CD4-positive, alpha-beta T cell treated with Interleukin-15 for 4 hours (primary cell): ENCODE measurements at regions not wholly inside any gene's neighbourhood (a gene's known extent, or its start where the extent isn't known, plus 50 kb on each side); places are given as distances from the start of the nearest gene placed in this dataset.
"Not testable (repeated sequence)": the region's sequence is repeated elsewhere in the genome, so short reads cannot be mapped to it uniquely, and the experiment has no call there.

Experiments
- DNase-seq: peaks from one replicate; pipeline ENCODE4 v3.0.0-alpha.2; 2020; ENCODE audit warnings: low spot score

DNA sequence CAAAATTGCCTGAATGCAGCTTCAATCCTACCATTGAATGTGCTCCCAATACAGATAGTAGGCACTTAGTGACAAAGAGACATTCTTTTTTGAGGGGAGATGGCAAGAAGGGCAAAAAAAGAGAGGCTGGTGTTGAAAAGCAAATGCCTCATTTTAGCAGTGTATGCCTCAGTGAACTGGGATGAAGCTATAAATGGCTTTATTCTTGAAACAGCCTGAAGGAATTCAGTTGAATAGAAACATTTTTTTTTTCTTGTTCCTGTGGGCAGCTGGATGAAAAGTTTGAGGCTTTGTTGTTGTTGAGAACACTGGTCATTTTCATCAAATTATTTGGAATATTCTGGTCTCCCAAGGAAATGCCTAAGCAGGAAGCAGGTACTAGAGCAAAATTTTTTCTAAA is 228.9 kb downstream of the RNF144A start:
- DNase-seq = no peak

DNA sequence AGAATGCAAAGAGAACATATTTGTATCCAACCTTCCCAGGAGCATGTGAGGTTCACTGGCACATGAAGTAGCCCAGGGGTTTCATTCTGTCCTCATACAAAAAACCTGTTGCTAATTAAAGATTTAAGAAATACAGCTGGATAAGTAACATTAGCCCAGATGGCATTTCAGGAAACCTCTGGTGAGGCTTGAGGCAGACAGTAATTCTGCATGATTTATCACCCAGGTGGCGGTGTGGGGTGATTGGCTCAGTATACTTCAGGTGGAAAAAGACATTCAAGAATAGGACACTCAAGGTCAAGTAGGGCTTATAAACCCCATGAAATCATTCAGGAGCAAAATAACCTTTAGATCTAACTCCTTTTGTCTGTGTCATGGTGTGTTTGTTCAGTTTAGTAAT is 237.4 kb downstream of the RNF144A start:
- no peak for DNase-seq

DNA sequence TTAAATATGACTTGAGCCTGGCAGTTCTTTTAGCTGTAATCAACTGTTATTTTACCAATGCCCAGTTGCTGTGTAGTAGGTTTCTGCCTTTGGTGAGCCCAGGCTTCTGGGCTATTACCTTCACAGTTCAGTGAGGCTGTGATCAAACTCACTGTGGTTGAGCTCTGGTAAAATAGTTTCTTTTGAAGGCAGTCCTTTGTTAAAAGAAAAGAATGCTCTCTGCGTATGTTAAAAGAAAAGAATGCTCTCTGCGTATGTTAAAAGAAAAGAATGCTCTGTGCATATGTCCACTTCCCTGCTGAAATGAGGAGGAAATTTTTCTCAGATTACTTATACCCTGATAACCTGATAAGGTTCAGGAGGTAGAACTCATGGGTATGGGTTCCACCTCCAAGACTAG is 244.3 kb downstream of the RNF144A start:
- DNase-seq = no peak

DNA sequence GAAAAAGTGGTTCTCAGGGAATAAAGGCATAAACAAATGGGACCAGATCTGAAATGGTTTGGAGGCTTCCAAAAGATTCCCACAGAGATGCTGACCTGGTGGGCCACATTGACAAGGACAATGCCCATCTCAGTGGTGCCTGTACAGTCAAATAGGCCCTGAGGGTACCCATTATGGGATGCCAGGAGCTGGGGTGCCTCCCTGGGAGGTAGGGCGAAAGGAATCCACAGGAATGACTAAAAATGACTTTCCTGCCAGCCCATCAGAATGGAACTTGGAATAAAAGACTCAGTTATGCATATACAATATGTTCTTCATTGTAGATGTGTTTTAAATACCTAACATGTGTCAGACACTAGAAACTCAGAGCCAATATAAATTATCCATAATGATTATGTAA is 248.5 kb downstream of the RNF144A start:
- no peak for DNase-seq

DNA sequence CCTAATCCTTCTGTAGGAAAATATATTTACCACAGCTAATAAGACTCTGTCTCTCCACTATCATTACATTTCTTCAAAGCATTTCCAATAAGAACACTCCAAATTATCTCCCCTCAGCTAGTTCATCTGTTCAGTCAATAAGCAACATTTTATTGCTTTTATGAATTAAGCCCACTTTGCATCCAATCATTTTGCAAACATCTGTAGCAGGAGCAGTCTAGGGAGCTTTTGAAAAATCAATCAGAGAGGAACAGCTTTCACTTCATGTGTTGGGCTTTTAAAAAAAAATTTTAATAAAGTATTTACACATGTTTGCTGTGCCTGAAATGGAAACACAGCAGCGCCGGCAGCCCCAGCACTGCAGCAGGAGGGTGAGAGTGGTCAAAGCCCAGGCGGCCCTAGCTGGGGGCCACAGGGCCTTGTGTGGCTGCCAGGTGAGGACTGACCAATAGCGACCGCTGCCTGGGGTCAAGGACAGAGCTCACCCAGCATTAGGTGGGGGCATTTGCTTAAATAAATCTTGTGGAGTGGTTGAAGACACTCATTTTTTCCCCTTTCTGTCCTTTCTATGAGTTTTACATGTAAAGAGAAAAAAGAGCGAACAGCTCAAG is 250.7 kb downstream of the RNF144A start:
- no peak for DNase-seq

DNA sequence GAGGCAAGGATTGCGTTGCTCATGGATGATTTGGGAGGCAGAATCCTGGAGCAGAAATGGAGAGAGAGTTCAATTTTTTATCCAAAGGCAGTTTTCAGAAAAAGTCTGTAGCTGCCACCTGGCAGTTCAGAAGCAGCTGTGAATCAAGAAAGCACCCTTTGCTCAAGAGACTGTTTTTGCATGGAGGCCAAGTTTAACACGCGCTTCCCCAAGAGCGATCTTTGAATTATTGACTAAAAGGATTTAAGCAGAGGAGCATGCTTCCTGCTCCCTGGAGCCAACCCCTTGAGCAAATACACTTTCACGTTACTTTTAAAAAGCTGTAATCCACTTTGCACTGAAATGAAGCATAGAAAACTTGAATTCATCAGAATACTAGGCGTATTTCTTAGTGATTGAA is 252.4 kb downstream of the RNF144A start:
- no peak for DNase-seq

DNA sequence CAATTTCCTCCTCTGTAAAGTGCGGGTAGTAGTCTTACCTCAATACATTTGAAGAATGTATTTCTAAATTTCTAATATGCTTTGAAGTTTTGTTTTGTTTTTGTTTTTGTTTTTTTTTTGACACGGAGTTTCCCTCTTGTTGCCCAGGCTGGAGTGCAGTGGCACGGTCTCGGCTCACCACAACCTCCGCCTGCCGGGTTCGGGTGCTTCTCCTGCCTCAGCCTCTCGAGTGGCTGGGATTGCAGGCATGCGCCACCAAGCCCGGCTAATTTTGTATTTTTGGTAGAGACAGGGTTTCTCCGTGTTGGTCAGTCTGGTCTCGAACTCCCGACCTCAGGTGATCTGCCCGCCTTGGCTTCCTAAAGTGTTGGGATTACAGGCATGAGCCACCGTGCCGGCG is 261.8 kb downstream of the RNF144A start:
- DNase-seq = not testable (repeated sequence)

DNA sequence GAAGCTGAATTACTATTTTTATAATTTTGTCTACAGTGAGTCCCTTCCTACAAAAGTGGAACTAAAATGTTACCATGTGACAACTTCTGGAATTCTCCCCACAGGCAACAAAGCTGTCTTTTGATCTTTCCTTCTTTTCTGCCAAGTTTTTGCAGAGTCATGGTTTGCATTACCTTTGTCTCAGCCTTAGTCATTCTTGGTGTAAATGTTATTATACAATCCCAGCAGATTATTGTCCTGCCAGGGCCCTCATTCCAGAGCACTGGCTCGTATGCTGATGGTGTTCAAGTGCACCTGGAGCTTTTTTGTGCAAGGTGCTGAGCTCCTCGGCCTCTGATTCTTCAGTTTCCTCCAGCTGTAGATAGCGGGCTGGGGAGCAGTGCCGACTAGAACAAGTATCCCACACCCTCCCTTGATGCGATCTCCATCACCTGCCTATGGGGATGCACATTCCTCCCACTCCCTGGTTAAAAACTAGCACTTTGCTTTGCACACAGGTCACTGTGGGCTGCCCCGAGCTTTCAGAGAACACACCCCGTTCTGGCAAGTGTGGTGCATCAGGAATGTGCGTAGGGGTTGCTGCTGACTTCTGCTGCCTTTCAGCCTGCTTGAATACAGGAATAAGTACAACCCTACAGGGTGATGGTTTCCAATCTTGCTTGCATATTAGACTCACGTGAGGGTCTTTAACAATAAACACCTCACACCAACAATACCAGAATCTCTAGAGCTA is 263.6 kb downstream of the RNF144A start:
- DNase-seq = no peak

DNA sequence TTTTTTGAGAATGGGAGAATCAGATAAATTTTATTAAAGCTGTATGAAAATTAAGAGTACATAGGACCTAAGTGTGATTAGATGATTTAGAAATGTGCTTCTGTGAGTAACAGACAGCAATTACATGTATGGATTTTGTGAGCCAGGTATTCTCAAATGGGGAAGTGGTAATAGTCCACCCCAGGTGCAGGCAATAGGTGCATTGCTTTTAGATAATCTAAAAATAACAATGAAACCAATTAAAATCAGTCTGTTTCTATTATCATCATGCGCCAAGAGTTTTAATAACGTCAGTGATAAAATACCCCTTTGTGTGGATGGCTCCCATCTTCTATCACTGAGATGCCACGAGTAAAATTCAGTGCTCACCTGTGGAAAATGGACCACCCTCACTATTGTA is 265.3 kb downstream of the RNF144A start:
- no peak for DNase-seq

DNA sequence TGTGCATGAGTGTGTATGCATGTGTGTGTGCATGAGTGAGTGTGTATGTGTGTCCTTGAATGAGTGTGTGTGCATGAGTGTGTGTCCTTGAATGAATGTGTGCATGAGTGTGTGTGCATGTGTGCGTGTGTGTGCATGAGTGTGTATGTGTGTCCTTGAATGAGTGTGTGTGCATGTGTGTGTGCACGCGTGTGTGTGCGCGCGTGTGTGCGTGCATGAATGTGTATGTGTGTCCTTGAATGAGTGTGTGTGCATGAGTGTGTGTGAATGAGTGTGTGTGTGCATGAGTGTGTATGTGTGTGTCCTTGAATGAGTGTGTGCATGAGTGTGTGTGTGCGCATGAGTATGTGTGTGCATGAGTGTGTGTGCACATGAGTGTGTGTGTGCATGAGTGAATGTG is 271.9 kb downstream of the RNF144A start:
- DNase-seq = no peak

DNA sequence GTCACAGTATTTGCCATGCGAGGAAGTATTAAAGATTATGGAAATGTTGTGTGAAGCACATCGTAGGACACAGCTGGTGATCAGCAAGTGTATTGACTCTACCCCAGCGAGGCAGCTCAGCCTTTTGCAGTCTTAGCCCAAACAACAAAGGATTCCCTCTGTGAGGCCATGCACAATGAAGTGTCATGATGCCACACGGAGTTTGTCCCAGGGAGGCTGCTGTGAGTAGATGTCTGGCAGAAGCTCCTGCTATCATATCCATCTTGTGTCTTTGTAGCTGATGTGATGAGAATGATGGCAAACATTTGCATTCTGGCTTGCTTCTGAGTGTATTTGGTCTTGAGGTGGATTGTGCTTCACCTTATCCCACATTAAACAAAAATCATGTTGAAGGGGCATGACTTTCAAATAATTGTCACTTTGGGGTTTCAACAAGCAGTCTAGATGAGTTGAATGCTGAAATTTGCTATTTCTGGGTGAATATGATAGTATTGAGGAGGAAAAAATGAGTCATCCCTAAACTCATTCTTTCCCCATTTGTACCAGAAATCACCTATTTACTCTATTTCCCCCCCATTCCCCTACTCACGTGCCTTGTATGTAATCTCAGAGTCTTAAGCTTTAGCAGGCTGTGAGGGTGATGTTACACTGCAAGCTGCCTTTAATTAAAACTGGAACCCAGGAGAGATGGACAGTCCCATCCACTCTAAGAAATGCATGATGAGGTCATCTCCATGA is 273.5 kb downstream of the RNF144A start:
- no peak for DNase-seq

DNA sequence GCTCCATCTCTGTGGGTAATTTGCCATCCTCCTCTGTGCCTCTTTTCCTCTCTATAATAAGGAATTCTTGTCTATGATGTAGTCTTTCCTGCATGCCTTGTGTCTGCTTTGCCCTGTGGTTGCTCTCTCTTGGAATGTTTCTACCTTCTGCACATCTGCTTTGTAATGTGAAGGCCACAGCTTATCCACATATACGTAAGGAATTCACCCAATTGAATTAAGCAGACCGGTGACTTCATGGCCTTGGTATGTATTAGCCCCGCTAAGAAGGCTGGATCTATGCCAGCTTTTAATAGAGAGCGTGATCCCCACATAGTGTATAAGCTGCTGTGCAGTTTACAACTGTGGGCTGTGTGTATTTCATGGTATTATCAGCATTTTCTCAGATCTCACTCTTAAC is 274.7 kb downstream of the RNF144A start:
- DNase-seq = no peak

DNA sequence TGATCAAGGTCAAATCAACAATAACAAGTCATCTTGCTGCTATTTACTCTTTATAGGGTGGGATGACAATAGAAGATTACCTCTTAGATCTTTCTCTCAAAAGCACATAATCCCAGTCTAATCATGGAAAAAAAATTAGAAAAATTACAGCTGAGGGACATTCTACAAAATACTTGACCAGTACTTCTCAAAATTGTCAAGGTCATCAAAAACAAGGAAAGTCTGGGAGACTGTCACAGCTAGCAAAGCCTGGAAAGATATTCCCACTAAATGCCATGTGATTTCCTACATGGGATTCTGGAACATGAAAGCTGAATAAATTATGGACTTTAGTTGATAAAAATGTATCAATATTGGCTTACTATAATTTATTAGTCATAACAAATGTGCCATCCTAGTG is 276.2 kb downstream of the RNF144A start:
- DNase-seq = no peak

DNA sequence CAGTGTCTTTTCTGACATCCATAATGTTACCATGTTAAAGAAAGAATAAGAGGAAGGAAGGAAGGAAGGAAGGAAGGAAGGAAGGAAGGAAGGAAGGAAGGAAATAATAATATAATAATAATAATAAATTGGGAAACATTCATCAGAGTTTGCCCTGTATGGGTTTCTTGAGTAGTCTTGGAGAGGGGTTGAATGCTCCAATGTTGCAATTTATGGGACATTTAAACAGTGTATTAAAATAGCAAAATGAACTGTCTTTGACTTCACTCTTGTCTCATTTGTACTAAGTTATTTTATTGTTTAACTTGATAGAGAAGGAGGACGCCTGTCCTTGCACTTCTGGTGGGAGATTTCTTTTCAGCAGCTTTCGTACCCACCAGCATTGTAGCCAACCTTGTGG is 277.7 kb downstream of the RNF144A start:
- no peak for DNase-seq

DNA sequence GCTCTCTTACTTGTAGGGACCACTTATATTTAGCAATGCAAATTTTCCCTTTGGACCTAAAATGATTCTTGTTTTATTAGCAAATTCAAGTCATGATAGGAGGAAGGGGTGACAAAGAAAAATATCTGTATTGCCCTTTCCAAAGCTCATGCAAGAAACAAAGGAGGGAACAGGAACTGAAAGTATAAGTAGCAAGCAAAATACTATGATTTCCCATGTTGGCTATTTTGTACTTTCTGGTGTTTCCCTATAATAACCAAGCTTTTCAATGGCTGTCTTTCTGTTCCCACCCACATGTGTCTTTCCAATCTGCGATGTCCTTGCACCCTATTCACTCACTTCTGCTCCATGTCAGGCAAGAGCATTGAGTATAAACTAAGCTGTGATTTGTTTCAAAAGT is 279.7 kb downstream of the RNF144A start:
- DNase-seq = no peak

DNA sequence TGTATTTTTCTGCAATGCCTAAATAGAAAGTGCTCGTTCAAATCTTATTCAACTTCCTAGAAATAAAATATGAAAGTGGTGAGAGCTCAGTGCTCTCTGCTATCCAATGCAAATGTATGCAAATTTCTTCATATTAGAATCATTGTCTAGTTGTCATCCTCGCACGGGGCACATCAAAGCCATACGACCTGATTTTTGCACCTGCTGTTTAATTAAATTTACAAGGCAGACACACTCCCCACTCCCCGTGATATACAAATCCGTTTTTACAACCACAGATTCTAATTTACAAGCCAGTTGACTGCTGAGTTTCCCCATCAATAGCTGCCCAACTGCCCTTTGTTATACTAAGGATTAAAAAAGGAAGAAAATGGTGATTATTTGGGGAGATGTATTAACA is 284.6 kb downstream of the RNF144A start:
- DNase-seq = no peak

DNA sequence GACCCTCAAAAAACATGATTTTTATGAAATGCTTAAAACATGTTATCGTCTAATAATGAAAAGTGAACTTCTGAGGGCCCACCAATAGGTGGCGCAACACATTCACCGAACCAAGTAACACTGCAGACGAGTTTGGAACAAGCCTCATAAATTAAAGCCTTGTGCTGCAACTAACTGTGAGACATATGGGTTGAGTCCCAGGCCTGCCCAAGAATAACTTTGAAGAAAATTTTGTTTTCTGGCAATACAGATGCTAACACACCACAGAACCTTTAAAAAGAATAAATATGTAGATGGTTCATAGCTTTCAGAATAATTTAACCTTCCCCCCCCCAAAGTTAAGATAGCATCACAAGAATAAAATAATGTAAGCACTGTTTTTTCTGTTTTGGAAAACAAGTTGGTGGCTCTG is 285.9 kb downstream of the RNF144A start:
- peak; percentile 50 for DNase-seq

DNA sequence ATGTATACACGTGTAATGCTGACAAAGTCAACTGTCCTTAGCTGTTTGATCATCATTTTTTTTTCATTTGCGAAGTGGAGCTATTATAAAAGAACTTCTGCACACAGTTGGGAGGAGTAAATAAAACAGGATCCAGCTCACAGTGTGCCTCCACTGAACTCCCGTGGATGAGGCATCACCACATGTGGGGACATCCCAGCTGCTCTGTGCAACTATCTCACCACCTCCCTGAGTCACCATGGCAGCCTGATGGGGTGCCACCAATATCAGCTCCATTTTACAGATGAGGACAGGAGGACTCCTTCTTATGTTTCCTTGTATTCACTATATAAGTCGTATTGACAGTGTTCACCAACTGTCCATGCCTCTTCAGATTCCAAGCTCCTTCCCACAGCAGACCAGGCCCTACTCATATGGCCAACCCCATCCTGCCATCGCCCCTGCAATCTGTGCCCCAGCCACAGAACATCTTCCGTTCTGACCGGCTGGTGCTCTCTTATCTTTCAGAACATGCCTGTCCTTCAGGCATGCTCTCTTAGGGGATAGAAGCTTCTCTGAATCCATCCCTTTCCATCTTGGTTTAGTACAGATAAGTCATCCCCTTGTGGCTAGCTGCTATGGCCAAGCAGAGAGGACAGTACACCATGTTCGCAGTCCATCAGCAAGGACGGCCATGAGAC is 288.1 kb downstream of the RNF144A start:
- DNase-seq = no peak

DNA sequence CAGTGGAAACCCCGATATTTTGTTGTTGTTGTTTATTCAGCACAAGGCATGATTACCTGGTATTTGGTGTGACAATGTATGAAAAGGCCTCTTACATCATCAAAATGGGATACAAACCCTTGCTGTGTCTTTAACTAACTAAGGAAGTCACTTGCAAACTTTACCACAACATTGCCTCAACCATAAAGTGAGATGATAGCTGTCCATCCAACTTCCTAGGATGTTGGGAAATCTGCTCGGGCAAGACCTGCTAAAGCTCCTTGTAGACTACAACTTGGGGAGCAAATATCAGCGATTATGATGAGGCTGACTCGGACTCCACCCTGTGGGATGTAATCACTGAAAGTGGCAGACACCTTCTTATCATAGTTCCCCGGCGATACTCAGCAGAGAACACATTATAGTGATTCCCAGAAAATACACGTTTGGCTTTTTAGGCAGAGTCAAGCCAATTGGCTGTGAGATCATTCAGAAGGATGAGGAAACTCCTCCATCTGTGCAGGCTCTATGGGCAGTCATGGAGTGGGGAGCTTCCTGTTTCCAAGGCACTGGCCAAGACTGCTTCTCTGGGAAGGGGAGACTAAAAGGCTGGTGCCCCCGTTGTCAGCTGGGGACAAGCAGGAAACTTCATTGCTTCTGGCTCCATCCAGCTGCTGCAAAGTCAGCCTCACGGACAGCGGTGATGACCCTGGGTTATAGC is 289.0 kb downstream of the RNF144A start:
- no peak for DNase-seq

DNA sequence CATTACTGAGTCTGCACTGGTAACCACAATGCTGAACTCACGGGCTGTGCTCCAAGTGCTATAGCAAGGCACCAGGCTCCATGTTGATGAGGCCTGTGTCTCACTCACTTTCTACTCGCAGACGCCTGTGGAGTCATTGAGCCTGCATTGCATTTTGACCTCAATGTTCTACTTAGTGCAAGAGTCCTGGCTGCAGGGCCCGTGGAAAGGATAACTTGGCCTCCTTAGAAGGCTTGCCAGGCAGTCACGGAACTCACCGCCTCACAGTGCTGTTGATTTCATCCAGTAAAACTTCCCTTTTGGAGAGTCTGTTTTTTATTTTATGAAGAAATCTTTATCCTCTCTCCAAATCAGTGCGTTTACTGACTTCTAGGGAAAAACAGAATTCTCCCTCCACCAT is 290.4 kb downstream of the RNF144A start:
- no peak for DNase-seq

DNA sequence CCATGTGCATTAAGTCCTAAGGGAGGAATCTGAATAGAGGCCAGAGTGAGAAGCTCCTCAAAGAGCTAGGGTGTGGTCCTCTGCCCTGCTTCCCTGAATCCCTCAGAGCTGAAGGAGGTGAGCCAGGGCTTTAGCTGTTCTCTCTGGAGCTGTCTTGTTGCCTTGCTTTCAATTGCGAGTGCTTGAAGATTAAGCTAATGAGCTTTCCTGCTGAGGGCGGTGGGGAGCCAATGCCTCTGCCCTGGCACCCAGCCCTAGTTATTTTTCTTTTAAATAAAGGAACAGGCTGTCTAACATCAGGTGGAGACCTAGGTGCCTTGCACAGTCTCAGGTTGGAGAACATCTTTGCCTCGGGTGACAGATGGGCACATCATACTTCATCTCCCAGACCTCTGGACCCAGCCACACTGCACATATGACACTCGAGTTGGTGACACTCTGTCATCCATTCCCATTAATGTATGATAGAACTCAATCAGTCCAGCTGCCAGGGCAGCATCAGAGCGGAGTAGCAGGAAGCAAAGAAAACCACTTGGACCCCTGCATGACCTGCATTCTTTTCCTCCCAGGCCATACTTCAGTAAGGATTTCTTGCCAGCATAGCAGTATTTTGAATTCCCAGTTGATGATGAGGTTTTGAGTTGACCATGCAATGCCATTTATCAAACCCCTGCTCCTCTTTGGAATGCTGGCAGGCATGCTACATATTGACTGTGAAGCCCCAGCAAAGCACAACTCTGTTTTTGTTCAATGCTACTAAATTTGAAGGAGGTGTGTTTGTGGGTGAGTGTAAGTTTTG is 292.7 kb downstream of the RNF144A start:
- DNase-seq = no peak
